Esophagus squamous epithelium (tissue), 5 donors: ENCODE measurements at regions not wholly inside any gene's neighbourhood (a gene's known extent, or its start where the extent isn't known, plus 50 kb on each side); places are given as distances from the start of the nearest gene placed in this dataset.

Source experiments
- DNase-seq: peaks from one replicate; lab custom pipeline; 2025; lab: John Stamatoyannopoulos, UW
- H3K27ac ChIP-seq, 4 donors: fragments of 200-600 bp; sonication (generic); one replicate each; pipeline ENCODE4 v1.5.1; 2016 to 2019; ENCODE audit warnings: mild to moderate bottlenecking in 1 of 4
- H3K27me3 ChIP-seq, 4 donors: fragments of 200-600 bp; sonication (generic); 1 replicate in 3 of 4; 2 replicates in 1 of 4; pipeline versions ENCODE4 v1.5.1 to v1.6.0; 2017 to 2021; ENCODE audit warnings: antibody characterized with exemption in 1 of 4
- H3K36me3 ChIP-seq, 3 donors: fragments of 200-600 bp; sonication (generic); one replicate each; pipeline ENCODE4 v1.5.1; 2016 to 2019
- H3K4me1 ChIP-seq, 3 donors: fragments of 200-600 bp; sonication (generic); one replicate each; pipeline ENCODE4 v1.5.1; 2017 to 2019
- H3K4me3 ChIP-seq, 4 donors: fragments of 200-600 bp; sonication (generic); 1 replicate in 3 of 4; 2 replicates in 1 of 4; pipeline ENCODE4 v1.5.1; 2016 to 2019; ENCODE audit warnings: mild to moderate bottlenecking in 2 of 4, moderate library complexity in 1 of 4
- H3K9me3 ChIP-seq, 3 donors: fragments of 200-600 bp; sonication (generic); one replicate each; pipeline ENCODE4 v1.5.1; 2016 to 2019
- POLR2A ChIP-seq, 4 donors: fragments of 450-650 bp; IDR thresholded peaks; one replicate each; pipeline ENCODE4 v1.6.1; 2017; ENCODE audit warnings: antibody characterized with exemption in 4 of 4, mild to moderate bottlenecking in 4 of 4, moderate library complexity in 3 of 4
- WGBS, 2 donors: methylation state at CpG; one replicate each; pipeline ENCODE4 v1.1.5; 2018; 5-methylcytosine and 5-hydroxymethylcytosine counted together
- intact Hi-C: fragments of 100-400 bp; cut with DNase I; formaldehyde crosslinking; loops from one replicate; pipeline ENCODE4 v1.15.0; 2022
- TF ChIP-seq, protein P1 (sequence below), 6 experiments: fragments of 450-650 bp in 4 of 6; fragments of 200-600 bp in 2 of 6; sonication (generic) in 2 of 6; IDR thresholded peaks; one replicate each; pipeline ENCODE4 v1.5.1; 2016 to 2019; ENCODE audit warnings: antibody characterized with exemption in 6 of 6, mild to moderate bottlenecking in 4 of 6, moderate library complexity in 4 of 6
- donor health status: DM: yes; HTN: yes; CAD: no.

DNA sequence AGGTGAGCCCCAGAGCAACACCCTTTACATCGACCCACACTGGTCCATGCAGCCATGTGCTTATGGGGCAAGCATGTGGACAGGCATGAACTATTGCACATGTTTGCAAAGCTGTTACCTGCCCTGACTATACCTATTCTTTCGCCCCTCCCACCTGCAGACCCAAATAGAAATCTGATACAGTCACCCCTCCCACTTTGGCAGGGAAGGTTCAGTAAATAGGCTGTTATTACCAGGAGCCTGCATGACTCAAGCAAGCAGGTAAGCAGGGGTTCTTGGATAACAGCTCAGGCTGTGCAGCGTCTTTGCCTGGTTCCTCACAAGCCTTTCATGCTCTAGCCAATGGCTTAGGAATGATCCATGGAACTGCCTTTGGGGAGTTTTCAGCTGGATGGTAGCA, 122.7 kb upstream of the DIPK2B start:
- DNase-seq, result no peak
- H3K36me3 ChIP-seq, result no peaks in the 10 kb centered on the region
- no peaks in the 10 kb centered on the region for H3K9me3 ChIP-seq
- 51 to 63% methylated on average over 2 to 3 of the region's 3 CpGs for WGBS, 2 donors
- TF ChIP-seq, protein P1, sequence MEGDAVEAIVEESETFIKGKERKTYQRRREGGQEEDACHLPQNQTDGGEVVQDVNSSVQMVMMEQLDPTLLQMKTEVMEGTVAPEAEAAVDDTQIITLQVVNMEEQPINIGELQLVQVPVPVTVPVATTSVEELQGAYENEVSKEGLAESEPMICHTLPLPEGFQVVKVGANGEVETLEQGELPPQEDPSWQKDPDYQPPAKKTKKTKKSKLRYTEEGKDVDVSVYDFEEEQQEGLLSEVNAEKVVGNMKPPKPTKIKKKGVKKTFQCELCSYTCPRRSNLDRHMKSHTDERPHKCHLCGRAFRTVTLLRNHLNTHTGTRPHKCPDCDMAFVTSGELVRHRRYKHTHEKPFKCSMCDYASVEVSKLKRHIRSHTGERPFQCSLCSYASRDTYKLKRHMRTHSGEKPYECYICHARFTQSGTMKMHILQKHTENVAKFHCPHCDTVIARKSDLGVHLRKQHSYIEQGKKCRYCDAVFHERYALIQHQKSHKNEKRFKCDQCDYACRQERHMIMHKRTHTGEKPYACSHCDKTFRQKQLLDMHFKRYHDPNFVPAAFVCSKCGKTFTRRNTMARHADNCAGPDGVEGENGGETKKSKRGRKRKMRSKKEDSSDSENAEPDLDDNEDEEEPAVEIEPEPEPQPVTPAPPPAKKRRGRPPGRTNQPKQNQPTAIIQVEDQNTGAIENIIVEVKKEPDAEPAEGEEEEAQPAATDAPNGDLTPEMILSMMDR (IDR thresholded peaks at IDR 0.05), result no peak
- no peak for TF ChIP-seq POLR2A (IDR thresholded peaks at IDR 0.05)
- H3K4me1 ChIP-seq, result peaks cover 0 to 7% (median 0%) of the 10 kb centered on the region in 3 donors
- no peak overlapping the region for H3K4me3 ChIP-seq
- no peaks in the 10 kb centered on the region for H3K27me3 ChIP-seq
- intact Hi-C loops, result no loop called here
- no peak overlapping the region for H3K27ac ChIP-seq

DNA sequence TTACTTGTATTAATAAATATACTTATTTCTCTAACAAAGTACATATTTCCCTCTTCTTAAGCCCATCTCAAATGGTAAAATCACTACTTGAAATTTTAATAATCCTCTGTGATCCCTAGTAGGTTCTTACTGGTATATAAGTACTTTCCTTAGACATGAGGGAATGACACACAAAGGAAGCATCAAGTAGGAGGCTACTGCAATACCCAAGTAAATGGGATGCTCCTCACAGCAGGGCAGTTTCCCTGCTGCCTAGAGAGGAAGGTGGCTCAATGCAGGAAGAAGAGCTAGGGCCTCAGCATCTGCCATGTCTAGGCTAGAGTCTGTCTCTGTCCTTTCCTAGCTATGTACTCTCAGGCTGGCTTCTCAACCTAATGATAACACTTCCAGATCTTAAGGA, 122.1 kb upstream of the DIPK2B start:
- TF ChIP-seq, protein P1 (IDR thresholded peaks at IDR 0.05), result no peak
- TF ChIP-seq POLR2A (IDR thresholded peaks at IDR 0.05), result no peak
- H3K9me3 ChIP-seq, result no peaks in the 10 kb centered on the region
- intact Hi-C loops, result no loop called here
- no peak overlapping the region for H3K4me3 ChIP-seq
- H3K4me1 ChIP-seq, result peaks cover 0 to 7% (median 0%) of the 10 kb centered on the region in 3 donors
- no peaks in the 10 kb centered on the region for H3K27me3 ChIP-seq
- H3K27ac ChIP-seq, result no peak overlapping the region
- H3K36me3 ChIP-seq, result no peaks in the 10 kb centered on the region
- no peak for DNase-seq

DNA sequence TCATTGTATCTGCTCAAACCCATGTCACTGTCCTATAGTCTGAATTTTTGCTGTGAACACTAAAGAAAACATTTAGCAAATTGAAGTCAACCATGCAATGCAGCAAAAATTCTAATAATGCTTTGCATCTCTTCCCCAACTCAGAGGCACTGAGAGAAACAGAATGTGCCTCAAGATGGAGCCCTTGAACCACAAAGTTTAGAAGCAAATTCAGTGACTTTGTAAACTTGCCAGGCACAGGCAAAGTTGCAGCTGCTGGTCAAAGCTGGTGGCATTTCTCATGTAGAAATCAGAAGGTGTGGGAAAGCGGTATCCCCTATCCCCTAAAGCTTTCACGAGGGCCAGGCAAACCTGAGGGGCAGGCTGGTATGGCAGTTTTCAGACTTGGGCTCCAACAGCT, 121.7 kb upstream of the DIPK2B start:
- Histone ChIP-seq H3K4me1 (peaks cover 0 to 7% (median 0%) of the 10 kb centered on the region in 3 donors), H3K36me3 (no peaks in the 10 kb centered on the region), H3K27ac (no peak overlapping the region), H3K27me3 (no peaks in the 10 kb centered on the region), H3K9me3 (no peaks in the 10 kb centered on the region), H3K4me3 (no peak overlapping the region)
- WGBS, 2 donors, result 7 to 9% methylated on average over 2 of the region's 2 CpGs
- no peak for DNase-seq
- intact Hi-C loops, result no loop called here
- TF ChIP-seq POLR2A (IDR thresholded peaks at IDR 0.05), result no peak
- TF ChIP-seq, protein P1 (IDR thresholded peaks at IDR 0.05), result peak in 5 of 6 experiments; percentile 26 to 53 (median 36)

DNA sequence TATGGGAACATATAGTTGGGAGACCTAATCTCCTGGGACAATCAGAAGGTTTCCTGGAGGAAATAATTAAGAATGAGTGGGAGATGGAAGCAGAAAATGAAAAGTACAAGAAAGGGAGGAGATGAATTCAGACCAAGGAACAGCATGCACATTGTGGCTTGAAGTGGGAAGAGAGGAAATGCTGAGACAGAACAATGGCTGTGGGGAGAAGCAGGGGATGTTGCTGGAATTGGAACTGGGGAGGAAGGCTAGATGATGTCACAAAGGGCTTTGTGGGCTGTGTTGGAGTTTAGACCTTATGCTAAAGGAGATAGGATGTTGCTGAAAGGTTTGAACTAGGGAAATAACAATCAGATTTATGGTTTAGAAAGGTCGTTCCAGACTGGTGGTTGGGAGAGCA, 119.5 kb upstream of the DIPK2B start:
- no peak for DNase-seq
- H3K27ac ChIP-seq, result no peak overlapping the region
- intact Hi-C loops, result no loop called here
- peaks cover 0 to 7% (median 0%) of the 10 kb centered on the region in 3 donors for H3K4me1 ChIP-seq
- 56 to 69% methylated on average over 1 of the region's 1 CpG for WGBS, 2 donors
- H3K4me3 ChIP-seq, result no peak overlapping the region
- H3K36me3 ChIP-seq, result no peaks in the 10 kb centered on the region
- no peaks in the 10 kb centered on the region for H3K27me3 ChIP-seq
- no peaks in the 10 kb centered on the region for H3K9me3 ChIP-seq
- TF ChIP-seq POLR2A (IDR thresholded peaks at IDR 0.05), result no peak
- TF ChIP-seq, protein P1 (IDR thresholded peaks at IDR 0.05), result no peak

DNA sequence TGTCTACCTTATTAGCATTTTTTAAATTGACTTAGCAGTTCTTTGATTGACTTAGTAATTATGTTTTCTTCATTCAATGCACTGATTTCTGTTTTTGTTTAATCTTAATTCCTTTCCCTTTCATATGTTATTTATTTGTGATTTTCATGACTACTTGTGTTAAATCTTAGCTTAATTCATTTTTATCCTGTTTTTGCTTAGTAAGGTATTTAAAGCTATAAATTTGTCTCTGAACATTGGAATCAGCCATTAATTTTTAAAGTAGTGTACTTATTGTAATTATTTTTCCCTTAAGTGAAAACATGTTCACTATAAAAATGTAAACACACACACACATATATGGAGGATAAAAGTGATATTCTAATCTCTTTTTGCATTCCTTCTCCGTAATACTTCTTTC, 109.1 kb upstream of the DIPK2B start:
- Histone ChIP-seq H3K27me3 (no peaks in the 10 kb centered on the region), H3K27ac (no peak overlapping the region), H3K36me3 (no peaks in the 10 kb centered on the region), H3K9me3 (no peaks in the 10 kb centered on the region), H3K4me3 (no peak overlapping the region), H3K4me1 (no peaks in the 10 kb centered on the region)
- no peak for TF ChIP-seq POLR2A (IDR thresholded peaks at IDR 0.05)
- TF ChIP-seq, protein P1 (IDR thresholded peaks at IDR 0.05), result no peak
- intact Hi-C loops, result no loop called here
- WGBS, 2 donors, result 88 to 94% methylated on average over 1 of the region's 1 CpG
- no peak for DNase-seq
